IPS DF 6.9 (cell line): ENCODE measurements at regions not wholly inside any gene's neighbourhood (a gene's known extent, or its start where the extent isn't known, plus 50 kb on each side); places are given as distances from the start of the nearest gene placed in this dataset.

Experiments
- DNase-seq: peaks from one replicate; pipeline ENCODE4 v3.0.0-alpha.2; 2013; ENCODE audit warnings: low read depth, low spot score
- H3K27ac ChIP-seq: one replicate; pipeline ENCODE4 v1.5.1; 2013; ENCODE audit warnings: low read length, control low read depth
- H3K27me3 ChIP-seq: 2 replicates; pipeline ENCODE4 v1.6.1; 2013; ENCODE audit warnings: mild to moderate bottlenecking, low read length; ENCODE audit not compliant: control insufficient read depth, insufficient read depth
- H3K36me3 ChIP-seq: 2 replicates; pipeline ENCODE4 v1.6.1; 2013; ENCODE audit warnings: low read length; ENCODE audit not compliant: control insufficient read depth, insufficient read depth
- H3K4me1 ChIP-seq: 2 replicates; pipeline ENCODE4 v1.6.1; 2013; ENCODE audit warnings: low read length; ENCODE audit not compliant: control insufficient read depth, insufficient read depth
- H3K4me3 ChIP-seq: 2 replicates; pipeline ENCODE4 v1.5.1; 2013; ENCODE audit warnings: mild to moderate bottlenecking, low read length
- H3K9me3 ChIP-seq: 2 replicates; pipeline ENCODE4 v1.6.1; 2013; ENCODE audit warnings: low read length, inconsistent platforms; ENCODE audit not compliant: control insufficient read depth, insufficient read depth
- WGBS: extraction: QIAGEN DNeasy Blood & Tissue Kit; methylation state at CpG from one replicate; pipeline ENCODE4 v1.1.7; 2013; ENCODE audit warnings: mixed read lengths, missing lambda C conversion rate; ENCODE audit not compliant: insufficient read length, insufficient coverage; 5-methylcytosine and 5-hydroxymethylcytosine counted together

GRCh38 chr21:26761174-26761915, 83.9 kb downstream of the ADAMTS1 start:
- DNase-seq = no peak
- Histone ChIP-seq H3K4me1 (no peaks in the 10 kb centered on the region), H3K27ac (no peak overlapping the region), H3K9me3 (no peaks in the 10 kb centered on the region), H3K36me3 (no peaks in the 10 kb centered on the region), H3K4me3 (no peak overlapping the region), H3K27me3 (no peaks in the 10 kb centered on the region)
- WGBS = no CpG with 5 or more reads among the region's 8 CpGs

- no CpG with 5 or more reads among the region's 2 CpGs for WGBS
- no peak for DNase-seq
- no peaks in the 10 kb centered on the region for H3K27me3 ChIP-seq
Observed at GRCh38 chr21:26759731-26760130, 85.5 kb downstream of the ADAMTS1 start.

DNA sequence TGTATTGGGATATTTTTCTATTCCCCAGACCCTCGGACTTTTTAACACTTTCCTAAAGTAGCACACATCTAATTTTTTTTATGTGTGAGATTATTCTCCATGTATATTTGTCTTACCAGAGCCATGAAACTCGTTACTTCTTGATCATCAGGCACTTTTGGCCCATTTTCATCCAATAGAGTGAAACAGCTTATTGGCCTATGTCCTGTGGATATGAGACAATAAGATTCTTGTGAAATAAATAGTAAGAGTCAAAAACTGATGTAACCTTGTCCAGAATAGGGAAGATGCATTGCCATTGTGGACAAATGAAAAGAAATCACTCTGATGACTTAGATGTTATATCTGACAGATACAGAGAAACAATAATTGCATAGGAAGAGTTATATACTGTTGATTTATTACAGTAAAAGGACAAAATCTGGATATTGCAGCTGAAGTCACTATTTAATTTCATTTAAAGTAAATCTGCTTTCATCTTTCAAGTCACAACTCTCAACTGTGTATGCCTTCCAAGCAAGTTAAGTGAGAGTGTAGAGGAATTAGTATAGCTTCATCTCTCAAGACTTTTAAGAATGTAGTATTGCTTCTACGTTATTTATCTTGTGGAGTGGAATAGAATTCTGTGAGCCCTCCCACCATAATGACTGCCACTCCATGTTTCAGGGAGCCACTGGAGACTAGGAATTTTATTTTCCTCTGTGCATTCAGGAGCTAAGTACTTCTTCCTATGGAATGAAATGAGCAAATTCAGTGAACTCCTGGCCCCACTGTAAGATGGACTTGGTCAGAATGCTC, 86.9 kb downstream of the ADAMTS1 start:
- no peaks in the 10 kb centered on the region; the same call in 1 of the 2 replicates for H3K4me1 ChIP-seq

More at GRCh38 chr21:26759731-26760130, 85.5 kb downstream of the ADAMTS1 start:
- no peaks in the 10 kb centered on the region; the same call in 1 of the 2 replicates for H3K4me1 ChIP-seq
- no peak overlapping the region for H3K4me3 ChIP-seq
- H3K9me3 ChIP-seq = no peaks in the 10 kb centered on the region
- H3K36me3 ChIP-seq = no peaks in the 10 kb centered on the region
- no peak overlapping the region for H3K27ac ChIP-seq

GRCh38 chr21:26756491-26757159, 88.6 kb downstream of the ADAMTS1 start:
- Histone ChIP-seq H3K27ac (no peak overlapping the region), H3K4me3 (no peak overlapping the region), H3K4me1 (no peaks in the 10 kb centered on the region; the same call in 1 of the 2 replicates), H3K9me3 (no peaks in the 10 kb centered on the region), H3K36me3 (no peaks in the 10 kb centered on the region), H3K27me3 (no peaks in the 10 kb centered on the region)
- no CpG with 5 or more reads among the region's 3 CpGs for WGBS
- DNase-seq = no peak

More for the DNA sequence above, 86.9 kb downstream of the ADAMTS1 start:
- no CpG with 5 or more reads among the region's 3 CpGs for WGBS
- no peak overlapping the region for H3K27ac ChIP-seq
- no peak overlapping the region for H3K4me3 ChIP-seq
- H3K27me3 ChIP-seq = no peaks in the 10 kb centered on the region
- no peaks in the 10 kb centered on the region for H3K9me3 ChIP-seq
- H3K36me3 ChIP-seq = no peaks in the 10 kb centered on the region
- DNase-seq = no peak

DNA sequence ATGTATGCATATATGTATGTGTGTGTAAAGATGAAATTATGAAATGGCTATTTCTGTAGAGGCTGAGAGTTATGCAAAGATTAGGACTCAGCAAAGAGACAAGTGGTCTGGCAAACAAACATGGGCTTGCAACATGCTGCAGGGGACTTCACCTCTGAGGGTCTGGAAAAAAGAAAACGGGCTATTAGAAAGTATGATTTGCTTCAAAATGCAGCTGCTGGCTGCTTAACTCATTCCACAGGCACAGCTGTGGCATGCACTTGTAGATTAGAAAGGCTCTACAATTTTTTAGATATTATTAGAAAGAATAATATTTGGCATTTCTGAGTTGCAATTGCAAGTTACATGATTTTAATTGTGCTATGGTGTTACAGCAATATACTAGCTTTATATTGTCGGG, 90.4 kb downstream of the ADAMTS1 start:
- Histone ChIP-seq H3K9me3 (no peaks in the 10 kb centered on the region), H3K4me1 (no peaks in the 10 kb centered on the region; the same call in 1 of the 2 replicates), H3K27ac (no peak overlapping the region), H3K27me3 (no peaks in the 10 kb centered on the region), H3K4me3 (no peak overlapping the region), H3K36me3 (no peaks in the 10 kb centered on the region)
- no peak for DNase-seq
- WGBS = no CpG with 5 or more reads among the region's 2 CpGs

- Histone ChIP-seq H3K27me3 (no peaks in the 10 kb centered on the region), H3K27ac (no peak overlapping the region), H3K36me3 (no peaks in the 10 kb centered on the region), H3K9me3 (no peaks in the 10 kb centered on the region), H3K4me3 (no peak overlapping the region), H3K4me1 (no peaks in the 10 kb centered on the region; the same call in 1 of the 2 replicates)
- DNase-seq = no peak
- no CpG with 5 or more reads among the region's 4 CpGs for WGBS
Observed at GRCh38 chr21:26753822-26754221, 91.4 kb downstream of the ADAMTS1 start.

DNA sequence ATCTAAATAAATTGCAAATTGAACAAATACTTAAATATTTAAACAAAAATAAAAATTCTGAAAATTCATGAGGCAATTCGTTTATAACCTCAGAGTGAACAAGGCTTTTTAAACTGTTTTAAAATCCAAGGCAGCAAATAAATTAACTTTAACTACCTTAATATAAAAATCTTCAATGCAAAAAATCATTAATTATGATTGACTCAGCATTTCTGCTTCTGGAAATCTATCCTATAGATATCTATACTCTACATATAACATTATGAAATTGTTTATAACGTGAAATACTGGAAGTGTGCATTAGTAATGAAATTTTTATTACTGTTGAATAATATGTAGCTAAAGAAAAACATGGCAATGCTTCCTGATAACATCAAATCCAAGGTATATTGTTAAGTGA, 92.4 kb downstream of the ADAMTS1 start:
- WGBS = no CpG with 5 or more reads among the region's 2 CpGs
- DNase-seq = no peak

DNA sequence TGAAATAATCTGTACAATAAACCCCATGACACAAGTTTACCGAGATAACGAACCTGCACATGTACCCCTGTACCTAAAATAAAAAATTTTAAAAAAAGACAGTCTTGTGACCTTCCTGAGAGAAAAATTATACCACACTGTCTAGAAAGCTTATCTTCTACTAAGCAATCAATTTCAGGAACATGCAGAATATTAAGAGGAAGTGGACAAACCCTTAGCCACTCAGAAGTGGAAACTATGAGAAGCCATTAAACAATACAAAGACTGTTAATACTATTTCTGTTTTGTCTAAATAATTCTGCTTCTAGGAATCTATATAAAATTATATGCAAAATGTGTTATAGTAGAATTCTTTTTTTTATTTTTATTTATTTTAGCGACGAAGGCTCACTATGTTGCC, 93.9 kb downstream of the ADAMTS1 start:
- H3K27me3 ChIP-seq = no peaks in the 10 kb centered on the region

More for the DNA sequence above, 92.4 kb downstream of the ADAMTS1 start:
- Histone ChIP-seq H3K36me3 (no peaks in the 10 kb centered on the region), H3K27ac (no peak overlapping the region), H3K4me3 (no peak overlapping the region), H3K9me3 (no peaks in the 10 kb centered on the region), H3K27me3 (no peaks in the 10 kb centered on the region), H3K4me1 (no peaks in the 10 kb centered on the region; the same call in 1 of the 2 replicates)

GRCh38 chr21:26748066-26748465, 97.1 kb downstream of the ADAMTS1 start:
- WGBS = no CpG with 5 or more reads among the region's 5 CpGs

More for the DNA sequence above, 93.9 kb downstream of the ADAMTS1 start:
- Histone ChIP-seq H3K4me3 (no peak overlapping the region), H3K36me3 (no peaks in the 10 kb centered on the region), H3K4me1 (no peaks in the 10 kb centered on the region; the same call in 1 of the 2 replicates), H3K27ac (no peak overlapping the region), H3K9me3 (no peaks in the 10 kb centered on the region)
- no peak for DNase-seq
- no CpG with 5 or more reads among the region's 4 CpGs for WGBS

GRCh38 chr21:26747216-26747615, 98.0 kb downstream of the ADAMTS1 start:
- WGBS = no CpG with 5 or more reads among the region's 2 CpGs
- Histone ChIP-seq H3K36me3 (no peaks in the 10 kb centered on the region), H3K4me3 (no peak overlapping the region), H3K9me3 (no peaks in the 10 kb centered on the region), H3K4me1 (no peaks in the 10 kb centered on the region), H3K27ac (no peak overlapping the region), H3K27me3 (no peaks in the 10 kb centered on the region)
- DNase-seq = no peak

More at GRCh38 chr21:26748066-26748465, 97.1 kb downstream of the ADAMTS1 start:
- Histone ChIP-seq H3K4me3 (no peak overlapping the region), H3K27ac (no peak overlapping the region), H3K36me3 (no peaks in the 10 kb centered on the region), H3K27me3 (no peaks in the 10 kb centered on the region), H3K9me3 (no peaks in the 10 kb centered on the region), H3K4me1 (no peaks in the 10 kb centered on the region)
- no peak for DNase-seq
